H1 (cell line): ENCODE measurements at regions not wholly inside any gene's neighbourhood (a gene's known extent, or its start where the extent isn't known, plus 50 kb on each side); places are given as distances from the start of the nearest gene placed in this dataset.

ENCODE experiments used
- E2F6 ChIP-seq: IDR thresholded peaks from 2 replicates; pipeline ENCODE4 v1.6.1; 2012; ENCODE audit warnings: inconsistent platforms
- PHF8 ChIP-seq: fragments of 200-600 bp; sonication (generic); conservative IDR thresholded peaks from 2 replicates; pipeline ENCODE4 v1.7.1; 2012; ENCODE audit warnings: low read depth, mild to moderate bottlenecking, inconsistent platforms, low read length, moderate library complexity

GRCh38 chr12:105921872-105922669 is 216.7 kb downstream of the NUAK1 start (continued):
- TF ChIP-seq E2F6 (no peak), PHF8 (no peak)
